ENCODE measurements at regions not wholly inside any gene's neighbourhood (a gene's known extent, or its start where the extent isn't known, plus 50 kb on each side); places are given as distances from the start of the nearest gene placed in this dataset.

- H3K27me3 ChIP-seq (ENCODE audit: insufficient read depth, low read length): no peaks in the 10 kb centered on the region
- H3K9ac ChIP-seq (ENCODE audit: low read depth, low read length): no peak overlapping the region
- H3K4me1 ChIP-seq (ENCODE audit: insufficient read depth, low read length): peaks cover 15% of the 10 kb centered on the region
- no peak overlapping the region for H3K27ac ChIP-seq (ENCODE audit: low read length)
- no peak overlapping the region for H3K4me3 ChIP-seq (ENCODE audit: low read length)
- H3K36me3 ChIP-seq (ENCODE audit: insufficient read depth, low read depth, low read length): no peaks in the 10 kb centered on the region
- H3K9me3 ChIP-seq (ENCODE audit: insufficient read depth, low read depth, low read length): no peaks in the 10 kb centered on the region
Observed at GRCh38 chr1:94730450-94730849, 89.7 kb upstream of the SLC44A3 start.

GRCh38 chr1:94729267-94729666 is 90.9 kb upstream of the SLC44A3 start:
- no peaks in the 10 kb centered on the region for H3K9me3 ChIP-seq (ENCODE audit: insufficient read depth, low read depth, low read length)
- no peak overlapping the region for H3K27ac ChIP-seq (ENCODE audit: low read length)
- H3K9ac ChIP-seq (ENCODE audit: low read depth, low read length): no peak overlapping the region
- no peaks in the 10 kb centered on the region for H3K36me3 ChIP-seq (ENCODE audit: insufficient read depth, low read depth, low read length)
- peaks cover 5% of the 10 kb centered on the region; the same call in 1 of the 2 replicates for H3K4me1 ChIP-seq (ENCODE audit: insufficient read depth, low read length)
- H3K4me3 ChIP-seq (ENCODE audit: low read length): no peak overlapping the region
- no peaks in the 10 kb centered on the region for H3K27me3 ChIP-seq (ENCODE audit: insufficient read depth, low read length)

DNA sequence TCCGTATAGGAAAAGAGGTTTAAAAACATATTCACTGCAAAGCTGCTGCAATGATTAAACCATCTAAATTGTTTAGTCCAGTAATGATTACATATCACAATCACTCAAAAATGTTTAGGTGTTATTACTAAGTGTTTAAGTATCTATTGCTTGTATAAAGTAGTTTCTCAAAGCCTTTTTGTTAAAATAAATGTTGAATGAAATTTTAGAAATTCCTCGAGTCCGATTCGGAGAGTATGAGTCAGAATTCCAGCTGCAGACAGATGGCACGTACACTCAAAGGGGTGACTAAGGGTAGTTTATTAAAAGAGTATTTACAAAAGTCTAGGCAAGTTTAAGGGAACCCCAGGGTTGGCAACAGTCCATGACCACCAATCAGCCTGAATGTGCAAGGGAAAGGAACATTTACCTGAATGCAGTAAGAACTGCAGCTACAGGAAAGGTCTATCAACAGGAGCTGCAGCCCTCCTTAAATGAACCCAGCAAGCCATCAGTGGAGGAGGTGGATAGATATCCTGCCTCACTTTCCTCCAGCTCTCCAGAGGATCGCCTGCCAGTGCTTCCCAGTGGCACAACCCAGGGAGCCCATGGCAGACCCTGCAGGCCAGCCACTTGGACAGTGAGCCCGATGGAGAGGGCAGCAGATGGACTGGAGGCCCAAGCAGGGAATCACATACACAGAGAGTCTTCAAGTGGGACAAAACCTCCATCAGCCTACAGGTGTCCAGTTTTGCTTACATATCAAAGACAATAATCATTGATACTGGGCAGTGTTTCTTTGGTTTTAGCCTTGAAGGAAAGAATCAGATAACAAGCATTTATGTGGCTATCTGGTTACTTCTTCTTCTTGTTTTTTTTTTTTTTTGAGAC is 92.1 kb upstream of the SLC44A3 start:
- no peak overlapping the region for H3K9ac ChIP-seq (ENCODE audit: low read depth, low read length)
- H3K36me3 ChIP-seq (ENCODE audit: insufficient read depth, low read depth, low read length): no peaks in the 10 kb centered on the region
- no peaks in the 10 kb centered on the region for H3K9me3 ChIP-seq (ENCODE audit: insufficient read depth, low read depth, low read length)
- H3K27me3 ChIP-seq (ENCODE audit: insufficient read depth, low read length): no peaks in the 10 kb centered on the region
- H3K27ac ChIP-seq (ENCODE audit: low read length): no peak overlapping the region
- no peaks in the 10 kb centered on the region for H3K4me1 ChIP-seq (ENCODE audit: insufficient read depth, low read length)
- no peak overlapping the region for H3K4me3 ChIP-seq (ENCODE audit: low read length)

DNA sequence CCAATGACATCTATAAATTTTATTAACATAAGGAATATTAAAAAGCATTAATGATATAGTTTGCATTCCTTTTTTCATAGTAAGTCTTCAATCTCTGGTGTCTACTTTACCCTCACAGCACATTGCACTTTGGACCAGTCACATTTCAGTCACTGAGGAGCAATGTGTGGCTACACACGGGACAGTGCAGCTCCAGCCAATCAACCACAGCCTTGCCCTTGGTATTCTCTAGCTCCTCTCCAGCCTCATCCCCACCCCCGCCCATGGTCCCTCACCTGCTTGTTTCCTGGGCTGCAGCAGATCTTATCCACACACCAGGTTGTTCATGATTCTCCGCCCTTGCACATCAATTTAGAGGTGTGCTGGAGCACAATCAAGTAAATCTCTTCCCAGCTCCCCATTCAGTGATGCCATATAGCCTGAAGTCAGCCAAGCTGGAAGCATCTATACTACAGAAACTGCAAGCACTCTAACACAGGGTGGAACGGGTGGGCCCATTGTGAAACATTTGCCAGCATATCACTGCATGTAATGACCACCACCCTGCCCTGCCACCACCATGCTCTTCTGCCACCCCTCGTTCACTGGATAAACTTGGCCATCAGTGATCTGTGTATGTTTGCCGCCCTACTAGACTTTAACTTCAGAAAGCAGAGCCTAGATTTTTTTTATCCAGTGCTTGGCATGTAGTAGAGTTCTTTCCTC is 93.0 kb upstream of the SLC44A3 start:
- H3K4me1 ChIP-seq (ENCODE audit: insufficient read depth, low read length): no peaks in the 10 kb centered on the region

GRCh38 chr1:94725566-94725965 is 94.6 kb upstream of the SLC44A3 start:
- H3K4me3 ChIP-seq (ENCODE audit: low read length): no peak overlapping the region
- no peaks in the 10 kb centered on the region for H3K27me3 ChIP-seq (ENCODE audit: insufficient read depth, low read length)
- no peak overlapping the region for H3K9ac ChIP-seq (ENCODE audit: low read depth, low read length)
- H3K4me1 ChIP-seq (ENCODE audit: insufficient read depth, low read length): no peaks in the 10 kb centered on the region
- no peak overlapping the region for H3K27ac ChIP-seq (ENCODE audit: low read length)
- H3K36me3 ChIP-seq (ENCODE audit: insufficient read depth, low read depth, low read length): no peaks in the 10 kb centered on the region
- no peaks in the 10 kb centered on the region for H3K9me3 ChIP-seq (ENCODE audit: insufficient read depth, low read depth, low read length)

More for the DNA sequence above, 93.0 kb upstream of the SLC44A3 start:
- Histone ChIP-seq H3K9me3 (ENCODE audit: insufficient read depth, low read depth, low read length) (no peaks in the 10 kb centered on the region), H3K27me3 (ENCODE audit: insufficient read depth, low read length) (no peaks in the 10 kb centered on the region), H3K27ac (ENCODE audit: low read length) (no peak overlapping the region), H3K36me3 (ENCODE audit: insufficient read depth, low read depth, low read length) (no peaks in the 10 kb centered on the region), H3K9ac (ENCODE audit: low read depth, low read length) (no peak overlapping the region), H3K4me3 (ENCODE audit: low read length) (no peak overlapping the region)

DNA sequence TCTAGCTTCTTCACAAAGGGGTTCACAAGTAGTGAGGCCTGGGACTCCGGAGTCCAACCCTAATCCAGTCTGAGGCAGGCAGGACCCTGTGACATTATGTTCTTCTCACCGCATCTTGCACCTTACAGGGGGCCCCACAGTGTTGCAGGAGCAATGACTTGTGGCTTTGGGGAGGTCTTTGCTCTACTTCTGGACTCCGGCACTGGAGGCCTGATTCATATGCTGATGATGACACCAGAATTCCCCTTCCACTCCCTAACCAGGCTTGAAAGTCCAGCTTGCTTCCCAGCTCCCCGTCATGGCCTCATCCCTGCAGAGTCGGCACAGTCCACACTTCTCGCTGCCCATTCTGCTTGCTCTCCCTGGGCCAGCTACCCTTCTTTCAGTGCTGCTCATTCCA is 96.3 kb upstream of the SLC44A3 start:
- Histone ChIP-seq H3K4me1 (ENCODE audit: insufficient read depth, low read length) (no peaks in the 10 kb centered on the region), H3K27ac (ENCODE audit: low read length) (no peak overlapping the region), H3K9ac (ENCODE audit: low read depth, low read length) (no peak overlapping the region), H3K36me3 (ENCODE audit: insufficient read depth, low read depth, low read length) (no peaks in the 10 kb centered on the region), H3K9me3 (ENCODE audit: insufficient read depth, low read depth, low read length) (no peaks in the 10 kb centered on the region), H3K4me3 (ENCODE audit: low read length) (no peak overlapping the region), H3K27me3 (ENCODE audit: insufficient read depth, low read length) (no peaks in the 10 kb centered on the region)

- H3K36me3 ChIP-seq (ENCODE audit: insufficient read depth, low read depth, low read length): no peaks in the 10 kb centered on the region
- H3K27me3 ChIP-seq (ENCODE audit: insufficient read depth, low read length): no peaks in the 10 kb centered on the region
- no peak overlapping the region for H3K27ac ChIP-seq (ENCODE audit: low read length)
- no peaks in the 10 kb centered on the region for H3K9me3 ChIP-seq (ENCODE audit: insufficient read depth, low read depth, low read length)
- no peak overlapping the region for H3K4me3 ChIP-seq (ENCODE audit: low read length)
- no peaks in the 10 kb centered on the region for H3K4me1 ChIP-seq (ENCODE audit: insufficient read depth, low read length)
- no peak overlapping the region for H3K9ac ChIP-seq (ENCODE audit: low read depth, low read length)
Observed at GRCh38 chr1:94723463-94723862, 96.7 kb upstream of the SLC44A3 start.

DNA sequence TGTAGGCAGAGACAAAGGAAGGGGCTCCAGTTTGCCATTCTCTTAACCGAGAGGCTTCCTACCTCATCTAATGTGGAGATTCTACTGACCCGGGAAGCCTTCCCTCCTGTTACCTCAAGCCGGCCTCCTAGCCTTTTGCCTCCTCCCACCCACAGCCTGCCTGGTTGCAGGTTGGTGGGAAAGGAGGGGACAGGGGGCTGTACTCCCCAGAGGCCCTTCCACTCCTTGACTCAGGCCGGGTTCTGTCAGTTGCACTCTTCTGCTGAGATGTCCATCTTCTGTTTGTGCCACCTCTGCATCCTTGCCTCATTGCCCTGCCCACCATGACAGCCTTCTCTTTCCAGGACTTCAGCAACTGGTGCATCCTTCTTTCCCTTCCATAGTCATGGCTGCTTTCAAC is 98.0 kb upstream of the SLC44A3 start:
- H3K4me3 ChIP-seq (ENCODE audit: low read length): no peak overlapping the region
- H3K9me3 ChIP-seq (ENCODE audit: insufficient read depth, low read depth, low read length): no peaks in the 10 kb centered on the region
- H3K27me3 ChIP-seq (ENCODE audit: insufficient read depth, low read length): no peaks in the 10 kb centered on the region
- H3K36me3 ChIP-seq (ENCODE audit: insufficient read depth, low read depth, low read length): no peaks in the 10 kb centered on the region
- no peak overlapping the region for H3K9ac ChIP-seq (ENCODE audit: low read depth, low read length)
- no peaks in the 10 kb centered on the region for H3K4me1 ChIP-seq (ENCODE audit: insufficient read depth, low read length)
- H3K27ac ChIP-seq (ENCODE audit: low read length): no peak overlapping the region

- no peaks in the 10 kb centered on the region for H3K36me3 ChIP-seq (ENCODE audit: insufficient read depth, low read depth, low read length)
- no peak overlapping the region for H3K4me3 ChIP-seq (ENCODE audit: low read length)
- H3K9ac ChIP-seq (ENCODE audit: low read depth, low read length): no peak overlapping the region
- H3K9me3 ChIP-seq (ENCODE audit: insufficient read depth, low read depth, low read length): no peaks in the 10 kb centered on the region
- H3K27me3 ChIP-seq (ENCODE audit: insufficient read depth, low read length): no peaks in the 10 kb centered on the region
- no peaks in the 10 kb centered on the region for H3K4me1 ChIP-seq (ENCODE audit: insufficient read depth, low read length)
- H3K27ac ChIP-seq (ENCODE audit: low read length): no peak overlapping the region
Observed at GRCh38 chr1:94721240-94721639, 98.9 kb upstream of the SLC44A3 start.

GRCh38 chr1:94719926-94720793 is 100.0 kb upstream of the SLC44A3 start:
- Histone ChIP-seq H3K4me1 (ENCODE audit: insufficient read depth, low read length) (no peaks in the 10 kb centered on the region), H3K36me3 (ENCODE audit: insufficient read depth, low read depth, low read length) (no peaks in the 10 kb centered on the region), H3K9me3 (ENCODE audit: insufficient read depth, low read depth, low read length) (no peaks in the 10 kb centered on the region), H3K4me3 (ENCODE audit: low read length) (no peak overlapping the region), H3K27me3 (ENCODE audit: insufficient read depth, low read length) (no peaks in the 10 kb centered on the region), H3K27ac (ENCODE audit: low read length) (no peak overlapping the region), H3K9ac (ENCODE audit: low read depth, low read length) (no peak overlapping the region)

- Histone ChIP-seq H3K27ac (ENCODE audit: low read length) (no peak overlapping the region), H3K9ac (ENCODE audit: low read depth, low read length) (no peak overlapping the region), H3K36me3 (ENCODE audit: insufficient read depth, low read depth, low read length) (no peaks in the 10 kb centered on the region)
Observed at GRCh38 chr1:94716965-94717364, 103.2 kb upstream of the SLC44A3 start.

More at GRCh38 chr1:94716965-94717364, 103.2 kb upstream of the SLC44A3 start:
- Histone ChIP-seq H3K27me3 (ENCODE audit: insufficient read depth, low read length) (no peaks in the 10 kb centered on the region), H3K4me3 (ENCODE audit: low read length) (no peak overlapping the region), H3K9me3 (ENCODE audit: insufficient read depth, low read depth, low read length) (no peaks in the 10 kb centered on the region), H3K4me1 (ENCODE audit: insufficient read depth, low read length) (peaks cover 10% of the 10 kb centered on the region; the same call in 1 of the 2 replicates)

Data from iPS-20b (cell line).